PFSK-1 (cell line): ENCODE measurements at regions not wholly inside any gene's neighbourhood (a gene's known extent, or its start where the extent isn't known, plus 50 kb on each side); places are given as distances from the start of the nearest gene placed in this dataset.

Source experiments
- FOXP2 ChIP-seq: optimal IDR thresholded peaks from 2 replicates; pipeline ENCODE3; 2011; ENCODE audit warnings: borderline replicate concordance, control low read depth, inconsistent platforms; ENCODE audit not compliant: insufficient read depth; ENCODE audit errors: extremely low read length, extremely low read depth
- POLR2AphosphoS5 ChIP-seq: IDR thresholded peaks from 2 replicates; pipeline ENCODE4 v1.6.1; 2012; ENCODE audit warnings: low read depth, mild to moderate bottlenecking, control low read depth, low read length, moderate library complexity
- SIN3A ChIP-seq: IDR thresholded peaks from 2 replicates; pipeline ENCODE4 v1.6.1; 2012; ENCODE audit warnings: mild to moderate bottlenecking, low read length, moderate library complexity, borderline replicate concordance; ENCODE audit not compliant: insufficient read depth
- TAF1 ChIP-seq: IDR thresholded peaks from 2 replicates; pipeline ENCODE4 v1.6.1; 2012; ENCODE audit warnings: low read length, control low read depth, borderline replicate concordance; ENCODE audit not compliant: insufficient read depth
- TF ChIP-seq, protein P1 (sequence below), 2 experiments: IDR thresholded peaks; 2 replicates each; pipeline versions ENCODE4 v1.6.1 to v1.8.0; 2011 to 2012; ENCODE audit warnings: low read depth in 2 of 2, low read length in 2 of 2, control low read depth in 1 of 2, inconsistent platforms in 1 of 2, mild to moderate bottlenecking in 1 of 2, moderate library complexity in 1 of 2; ENCODE audit not compliant: insufficient read depth in 1 of 2

DNA sequence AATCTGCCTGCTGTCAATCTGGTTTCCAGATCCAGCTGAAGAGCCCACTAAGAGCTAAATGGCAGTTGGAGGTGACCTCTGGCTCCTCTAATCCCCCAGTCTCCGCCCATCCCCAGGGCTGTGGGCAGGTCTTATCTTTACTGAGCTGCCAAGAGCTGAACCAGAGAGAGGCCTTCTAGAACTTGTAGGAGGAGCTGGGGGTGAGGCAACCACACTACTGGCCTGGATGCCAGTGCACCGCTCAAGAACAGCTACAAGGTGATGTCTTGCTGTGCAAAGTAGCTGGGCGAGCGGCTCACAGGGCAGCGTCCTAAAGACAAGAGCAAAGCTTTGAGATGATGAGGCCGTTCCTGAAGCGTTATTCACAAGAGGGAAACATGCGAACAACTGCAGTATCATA is 374.6 kb downstream of the CTTN start:
- TF ChIP-seq, protein P1, sequence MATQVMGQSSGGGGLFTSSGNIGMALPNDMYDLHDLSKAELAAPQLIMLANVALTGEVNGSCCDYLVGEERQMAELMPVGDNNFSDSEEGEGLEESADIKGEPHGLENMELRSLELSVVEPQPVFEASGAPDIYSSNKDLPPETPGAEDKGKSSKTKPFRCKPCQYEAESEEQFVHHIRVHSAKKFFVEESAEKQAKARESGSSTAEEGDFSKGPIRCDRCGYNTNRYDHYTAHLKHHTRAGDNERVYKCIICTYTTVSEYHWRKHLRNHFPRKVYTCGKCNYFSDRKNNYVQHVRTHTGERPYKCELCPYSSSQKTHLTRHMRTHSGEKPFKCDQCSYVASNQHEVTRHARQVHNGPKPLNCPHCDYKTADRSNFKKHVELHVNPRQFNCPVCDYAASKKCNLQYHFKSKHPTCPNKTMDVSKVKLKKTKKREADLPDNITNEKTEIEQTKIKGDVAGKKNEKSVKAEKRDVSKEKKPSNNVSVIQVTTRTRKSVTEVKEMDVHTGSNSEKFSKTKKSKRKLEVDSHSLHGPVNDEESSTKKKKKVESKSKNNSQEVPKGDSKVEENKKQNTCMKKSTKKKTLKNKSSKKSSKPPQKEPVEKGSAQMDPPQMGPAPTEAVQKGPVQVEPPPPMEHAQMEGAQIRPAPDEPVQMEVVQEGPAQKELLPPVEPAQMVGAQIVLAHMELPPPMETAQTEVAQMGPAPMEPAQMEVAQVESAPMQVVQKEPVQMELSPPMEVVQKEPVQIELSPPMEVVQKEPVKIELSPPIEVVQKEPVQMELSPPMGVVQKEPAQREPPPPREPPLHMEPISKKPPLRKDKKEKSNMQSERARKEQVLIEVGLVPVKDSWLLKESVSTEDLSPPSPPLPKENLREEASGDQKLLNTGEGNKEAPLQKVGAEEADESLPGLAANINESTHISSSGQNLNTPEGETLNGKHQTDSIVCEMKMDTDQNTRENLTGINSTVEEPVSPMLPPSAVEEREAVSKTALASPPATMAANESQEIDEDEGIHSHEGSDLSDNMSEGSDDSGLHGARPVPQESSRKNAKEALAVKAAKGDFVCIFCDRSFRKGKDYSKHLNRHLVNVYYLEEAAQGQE (IDR thresholded peaks at IDR 0.05; ENCODE audit: insufficient read depth in 1 of 2, low read depth in 2 of 2, low read length in 2 of 2): no peak
- no peak for TF ChIP-seq POLR2AphosphoS5
- no peak for TF ChIP-seq FOXP2
- no peak for TF ChIP-seq TAF1
- no peak for TF ChIP-seq SIN3A

DNA sequence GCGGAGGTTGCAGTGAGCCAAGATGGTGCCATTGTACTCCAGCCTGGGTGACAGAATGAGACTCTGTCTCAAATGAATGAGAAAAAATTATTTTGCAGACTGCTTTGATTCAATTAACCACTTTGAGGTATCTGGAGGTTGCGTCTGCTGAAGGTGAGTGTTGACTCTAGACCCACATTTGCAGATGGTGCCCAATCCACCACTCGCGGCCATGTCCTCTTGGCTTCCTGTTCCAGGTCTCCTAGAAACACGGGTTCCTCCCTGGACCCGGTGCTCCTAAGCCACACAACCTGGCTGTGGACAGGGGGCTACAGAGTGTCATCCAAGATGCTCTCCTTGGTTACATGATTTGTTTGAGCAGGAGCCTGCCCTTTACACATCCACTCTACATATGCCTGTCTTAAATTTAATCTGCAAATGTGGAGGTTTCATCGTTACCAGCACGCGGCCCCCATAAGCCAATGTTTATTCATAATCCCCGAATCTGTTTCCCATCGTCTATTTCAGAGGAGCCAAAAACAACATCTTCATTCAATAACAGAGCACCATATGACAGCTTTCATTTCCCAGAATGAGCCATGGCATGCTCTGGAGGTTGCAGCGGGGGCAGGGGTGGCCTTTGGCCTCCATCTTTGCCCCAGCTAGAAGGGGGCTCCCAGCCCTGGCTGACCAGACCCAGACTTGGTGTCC is 377.2 kb downstream of the CTTN start:
- no peak for TF ChIP-seq TAF1
- TF ChIP-seq, protein P1 (IDR thresholded peaks at IDR 0.05; ENCODE audit: insufficient read depth in 1 of 2, low read depth in 2 of 2, low read length in 2 of 2): no peak
- TF ChIP-seq POLR2AphosphoS5: no peak
- TF ChIP-seq SIN3A: no peak
- TF ChIP-seq FOXP2: no peak

DNA sequence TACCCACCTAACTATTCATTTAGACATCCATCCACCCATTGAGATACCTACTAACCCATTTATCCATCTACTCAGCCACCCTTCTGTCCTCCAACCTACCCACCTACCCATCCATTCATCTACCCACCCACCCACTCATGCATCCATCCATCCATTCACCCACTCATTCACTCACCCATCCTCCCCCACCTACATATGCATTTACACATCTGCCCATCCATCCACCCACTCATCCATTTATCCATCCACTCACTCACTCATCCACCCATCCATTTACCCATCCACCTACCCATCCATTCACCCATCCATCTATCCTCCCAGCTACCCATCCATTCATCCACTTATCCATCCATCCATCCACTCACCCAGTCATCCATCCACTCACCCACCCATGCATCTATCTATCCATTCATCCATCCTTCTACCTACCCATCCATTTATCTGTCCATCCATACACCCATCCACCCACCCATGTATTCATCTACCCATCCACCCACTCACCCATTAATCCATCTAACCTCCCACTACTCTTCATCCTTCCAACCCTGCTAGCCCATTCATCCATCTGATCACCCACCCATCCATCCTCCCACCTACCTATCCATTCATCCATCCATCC is 378.7 kb downstream of the CTTN start:
- TF ChIP-seq SIN3A (no peak), FOXP2 (no peak), TAF1 (no peak)

DNA sequence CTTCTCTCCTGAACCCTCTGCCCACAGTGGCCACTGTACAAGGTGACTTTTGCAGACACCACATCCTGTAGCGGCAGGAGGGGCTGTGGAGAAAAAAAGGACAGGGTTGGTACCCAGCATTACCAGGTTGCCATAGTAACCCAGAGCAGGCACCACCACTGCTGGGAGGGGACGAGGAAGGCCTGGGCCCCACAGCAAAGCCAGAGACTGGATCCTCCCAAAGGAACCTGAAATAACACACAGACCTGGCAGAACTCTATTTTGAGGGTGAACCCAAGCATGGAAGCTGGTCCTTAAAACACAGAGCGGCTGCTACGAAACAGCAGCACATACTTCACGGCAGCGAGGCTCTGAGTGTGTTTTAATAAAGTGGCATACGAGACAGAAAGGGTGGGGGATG is 380.6 kb downstream of the CTTN start:
- TF ChIP-seq POLR2AphosphoS5 (no peak), SIN3A (no peak), TAF1 (no peak), FOXP2 (no peak)
- TF ChIP-seq, protein P1 (IDR thresholded peaks at IDR 0.05; ENCODE audit: insufficient read depth in 1 of 2, low read depth in 2 of 2, low read length in 2 of 2): no peak

DNA sequence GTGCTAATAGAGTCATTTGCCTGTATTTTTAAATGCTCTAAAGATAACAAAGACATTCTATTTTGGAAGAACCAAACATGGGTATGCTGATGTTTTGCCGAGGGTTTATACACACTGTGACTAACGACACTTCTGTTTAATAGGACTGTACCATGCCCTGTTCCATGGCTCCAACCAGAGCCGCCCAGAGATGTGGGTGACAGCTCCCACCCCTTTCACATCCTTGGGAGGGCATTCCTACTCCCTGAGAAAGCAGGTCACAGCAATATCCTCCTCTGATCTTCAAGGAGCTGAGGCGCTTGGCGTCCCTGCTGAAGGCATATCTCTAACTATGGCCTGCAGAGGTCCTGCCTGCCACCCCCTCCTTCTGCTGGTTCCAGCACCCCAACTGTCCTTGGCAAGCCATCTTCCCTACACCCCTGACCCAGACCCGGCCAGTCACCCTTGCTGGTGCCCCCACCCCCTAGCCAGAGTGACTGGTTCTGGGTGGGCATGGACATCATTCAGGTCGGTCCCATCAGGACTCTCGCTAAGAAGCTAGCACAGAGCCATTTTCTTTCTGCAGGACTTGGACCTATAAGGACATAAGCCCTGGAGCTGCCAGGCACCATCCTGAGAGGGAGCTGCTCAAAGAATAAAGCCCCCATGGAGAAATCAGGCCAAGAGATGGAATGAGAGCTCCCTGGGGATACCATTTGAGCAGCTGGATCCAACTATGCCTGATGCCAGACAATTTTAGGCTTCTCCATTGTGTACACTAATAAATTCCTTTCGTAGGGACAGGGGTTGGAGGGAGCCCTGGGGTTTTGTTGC is 381.3 kb downstream of the CTTN start:
- TF ChIP-seq TAF1 (no peak), SIN3A (no peak), POLR2AphosphoS5 (no peak), FOXP2 (no peak)
- TF ChIP-seq, protein P1 (IDR thresholded peaks at IDR 0.05; ENCODE audit: insufficient read depth in 1 of 2, low read depth in 2 of 2, low read length in 2 of 2): no peak
